T47D (cell line): ENCODE measurements at regions not wholly inside any gene's neighbourhood (a gene's known extent, or its start where the extent isn't known, plus 50 kb on each side); places are given as distances from the start of the nearest gene placed in this dataset.
"Not testable (repeated sequence)": the region's sequence is repeated elsewhere in the genome, so short reads cannot be mapped to it uniquely, and the experiment has no call there.

Experiments
- DNase-seq, 2 experiments: peaks; one replicate each; pipeline versions ENCODE4 v3.0.0 to v3.0.0-alpha.2; 2011 to 2012; ENCODE audit warnings: low read depth in 1 of 2, low spot score in 1 of 2
- JUND ChIP-seq: IDR thresholded peaks from 2 replicates; pipeline ENCODE4 v1.6.1; 2012; ENCODE audit warnings: low read depth
- in situ Hi-C: cut with HindIII; loops from 2 replicates; pipeline ENCODE4 v1.10.0; 2016; ENCODE audit warnings: low sequenced_read_pairs, low pct_unique_long_range_greater_than_20kb

GRCh38 chr3:189410522-189410921, 220.7 kb upstream of the TP63 start:
- no peak for DNase-seq
- in situ Hi-C loops, result no loop called here
- TF ChIP-seq JUND, result no peak

- no peak for TF ChIP-seq JUND
- in situ Hi-C loops, result no loop called here
- DNase-seq, result no peak
These were observed 212.2 kb upstream of the TP63 start for GRCh38 chr3:189419038-189419437.

GRCh38 chr3:189419683-189420082, 211.5 kb upstream of the TP63 start:
- in situ Hi-C loops, result no loop called here
- TF ChIP-seq JUND, result no peak

GRCh38 chr3:189424922-189425321, 206.3 kb upstream of the TP63 start:
- TF ChIP-seq JUND, result no peak
- in situ Hi-C loops, result no loop called here
- no peak for DNase-seq

More at GRCh38 chr3:189419683-189420082, 211.5 kb upstream of the TP63 start:
- DNase-seq, result no peak

- no peak for DNase-seq
- no peak for TF ChIP-seq JUND
- in situ Hi-C loops, result no loop called here
These were observed 202.2 kb upstream of the TP63 start for GRCh38 chr3:189429019-189429418.

GRCh38 chr3:189430166-189430565, 201.0 kb upstream of the TP63 start:
- in situ Hi-C loops, result no loop called here
- no peak for TF ChIP-seq JUND

GRCh38 chr3:189442257-189442656, 188.9 kb upstream of the TP63 start:
- DNase-seq, in situ Hi-C loops: not testable (repeated sequence)

More at GRCh38 chr3:189430166-189430565, 201.0 kb upstream of the TP63 start:
- no peak for DNase-seq

- TF ChIP-seq JUND, result no peak
- in situ Hi-C loops, result no loop called here
- DNase-seq, result no peak
These were observed 184.1 kb upstream of the TP63 start for GRCh38 chr3:189446959-189447560.

GRCh38 chr3:189449084-189449483, 182.1 kb upstream of the TP63 start:
- in situ Hi-C loops, result no loop called here
- DNase-seq, result no peak
- no peak for TF ChIP-seq JUND

GRCh38 chr3:189455009-189455408, 176.2 kb upstream of the TP63 start:
- peak in 1 of 2 experiments; percentile 14 for DNase-seq
- in situ Hi-C loops, result no loop called here
- TF ChIP-seq JUND, result no peak

- DNase-seq, result peak in 1 of 2 experiments; percentile 15
- in situ Hi-C loops, result no loop called here
- TF ChIP-seq JUND, result no peak
These were observed 175.4 kb upstream of the TP63 start for GRCh38 chr3:189455641-189456417.

- no peak for DNase-seq
- in situ Hi-C loops, result no loop called here
- TF ChIP-seq JUND, result no peak
These were observed 174.0 kb upstream of the TP63 start for GRCh38 chr3:189457201-189457607.

- in situ Hi-C loops, result no loop called here
- TF ChIP-seq JUND, result no peak
- no peak for DNase-seq
These were observed 173.4 kb upstream of the TP63 start for GRCh38 chr3:189457631-189458412.
